Right cardiac atrium (tissue), 5 donors: ENCODE measurements at regions not wholly inside any gene's neighbourhood (a gene's known extent, or its start where the extent isn't known, plus 50 kb on each side); places are given as distances from the start of the nearest gene placed in this dataset.
A peak's percentile ranks its signal among the peaks of the same experiment; 100 is the strongest.

ENCODE experiments used
- ATAC-seq, 2 donors: fragments of 200-7000 bp; cut with Tn5 transposase; one replicate each; pipeline versions ENCODE4 v1.8.0 to v1.9.1; 2020; ENCODE audit warnings: moderate library complexity in 2 of 2, mild to moderate bottlenecking in 1 of 2
- DNase-seq, 3 donors: peaks; one replicate each; pipeline ENCODE4 v3.0.0-alpha.2; 2020
- H3K27ac ChIP-seq: one replicate; pipeline ENCODE4 v1.5.1; 2013; ENCODE audit warnings: mild to moderate bottlenecking, low read length, control low read depth, moderate library complexity
- H3K27me3 ChIP-seq: one replicate; pipeline ENCODE4 v1.6.1; 2013; ENCODE audit not compliant: control insufficient read depth, insufficient read depth
- H3K4me1 ChIP-seq: one replicate; pipeline ENCODE4 v1.6.1; 2013; ENCODE audit warnings: low read length; ENCODE audit not compliant: control insufficient read depth, insufficient read depth
- H3K4me3 ChIP-seq: one replicate; pipeline ENCODE4 v1.5.1; 2013; ENCODE audit warnings: low read length, control low read depth
- H3K9me3 ChIP-seq: one replicate; pipeline ENCODE4 v1.6.1; 2013; ENCODE audit warnings: low read length; ENCODE audit not compliant: control insufficient read depth
- WGBS: extraction: QIAGEN DNeasy Blood & Tissue Kit; methylation state at CpG from one replicate; pipeline ENCODE4 v1.1.7; 2013; 5-methylcytosine and 5-hydroxymethylcytosine counted together
- intact Hi-C, 4 donors: fragments of 100-400 bp; cut with DNase I; formaldehyde crosslinking; loops; one replicate each; pipeline versions ENCODE4 v1.11.0 to v1.14.0; 2022 to 2023
- donor health status: healthy with polysubstance abuse.
- donor health status: DM: no; HTN: yes; CAD: no.
- donor health status: DM: no; HTN: no; CAD: no.
- donor health status: DM: no; HTN: yes; CAD: no; lungs with severe emphysema.
- donor health status: DM: yes; HTN: yes; CAD: no.

DNA sequence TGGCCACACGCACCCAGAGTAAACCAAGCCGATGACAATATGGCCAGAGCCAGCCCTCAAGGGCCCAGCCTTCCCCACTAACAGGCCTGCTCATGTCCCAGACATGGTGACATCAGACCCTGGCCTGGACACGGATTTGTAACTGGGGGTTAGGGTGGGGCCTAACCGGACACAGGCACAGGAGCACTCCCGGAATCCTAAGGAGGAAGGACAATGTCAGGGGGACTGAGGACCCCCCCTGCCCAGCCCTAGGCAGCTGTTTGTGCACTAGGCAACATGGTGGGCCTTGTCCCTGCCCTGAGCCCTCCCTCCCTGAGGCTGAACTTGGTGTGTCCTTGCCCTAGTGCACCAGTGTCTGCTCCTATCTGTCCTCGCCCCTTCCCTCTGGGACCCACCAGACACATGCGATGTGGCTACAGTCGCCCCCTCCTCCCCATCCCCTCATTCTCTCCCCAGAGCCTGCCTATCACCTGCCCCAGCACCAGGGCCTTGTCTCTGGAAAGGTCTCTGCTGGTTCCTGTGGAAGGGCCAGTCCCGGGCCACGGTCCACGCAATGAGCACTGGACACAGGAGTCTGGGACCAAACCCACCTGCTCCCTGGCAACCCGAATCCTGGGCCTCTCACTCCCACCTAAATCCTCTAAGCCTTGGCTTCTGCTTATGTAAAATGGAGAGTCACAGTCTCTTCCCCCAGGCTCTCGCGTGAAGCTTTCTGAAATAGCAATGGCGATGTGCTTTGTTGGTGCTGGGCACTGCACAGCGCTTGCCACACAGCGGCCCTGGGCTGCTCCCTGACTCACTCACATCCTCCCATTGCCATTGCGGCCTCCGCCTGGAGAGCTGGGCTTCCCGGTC is 76.5 kb upstream of the RAB6C start:
- DNase-seq (no peak), ATAC-seq (peak in 1 of 2 donors; percentile 27)
- H3K27me3 ChIP-seq, result no peaks in the 10 kb centered on the region
- H3K27ac ChIP-seq, result no peak overlapping the region
- H3K4me3 ChIP-seq, result no peak overlapping the region
- intact Hi-C loops, result no loop called here
- WGBS, result 90% methylated on average over 20 of the region's 20 CpGs
- no peaks in the 10 kb centered on the region for H3K9me3 ChIP-seq
- H3K4me1 ChIP-seq, result no peaks in the 10 kb centered on the region

DNA sequence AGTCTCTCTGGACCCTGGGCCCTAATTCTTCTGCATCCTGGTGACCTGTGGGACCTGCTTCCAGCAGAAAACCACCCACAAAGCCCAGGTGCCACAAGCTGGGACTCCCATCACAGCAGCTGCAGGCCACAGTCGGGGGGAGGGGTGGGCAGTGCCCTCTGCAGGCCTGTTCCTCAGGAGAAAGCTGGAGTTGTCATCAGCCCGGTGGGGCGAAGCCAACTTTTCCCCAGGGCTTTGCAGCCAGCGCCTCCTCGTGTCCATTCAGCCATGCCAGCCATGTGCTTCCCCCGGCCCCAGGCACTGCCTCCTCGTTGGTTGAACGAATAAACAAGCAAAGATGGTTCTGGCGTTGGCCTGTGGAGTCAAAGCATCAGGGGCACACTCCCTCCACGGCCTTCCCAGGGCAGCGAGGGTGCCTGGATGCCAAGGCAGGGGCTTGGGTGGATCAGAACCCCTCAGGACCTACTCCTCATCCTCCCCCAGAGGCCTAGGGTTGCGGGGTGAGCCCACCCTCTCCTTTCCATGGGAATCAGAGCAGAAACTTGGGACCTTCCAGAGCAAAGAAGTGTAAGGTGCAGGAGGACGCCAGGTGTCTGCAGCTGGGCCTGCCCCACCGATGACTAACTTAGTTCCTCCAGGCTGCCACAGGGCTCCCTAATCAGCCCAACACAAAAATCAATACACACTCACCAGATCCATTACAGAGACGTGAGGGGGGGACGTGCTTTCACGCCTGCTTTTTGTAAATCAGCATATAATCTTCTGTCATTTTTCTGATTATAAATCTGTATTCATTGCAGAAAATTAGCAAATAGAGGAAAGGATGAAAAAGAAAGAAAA is 75.7 kb upstream of the RAB6C start:
- WGBS, result 76% methylated on average over 17 of the region's 17 CpGs
- intact Hi-C loops, result no loop called here
- Histone ChIP-seq H3K27ac (no peak overlapping the region), H3K4me3 (no peak overlapping the region), H3K4me1 (no peaks in the 10 kb centered on the region), H3K27me3 (no peaks in the 10 kb centered on the region), H3K9me3 (no peaks in the 10 kb centered on the region)
- DNase-seq (no peak), ATAC-seq (no peak)

DNA sequence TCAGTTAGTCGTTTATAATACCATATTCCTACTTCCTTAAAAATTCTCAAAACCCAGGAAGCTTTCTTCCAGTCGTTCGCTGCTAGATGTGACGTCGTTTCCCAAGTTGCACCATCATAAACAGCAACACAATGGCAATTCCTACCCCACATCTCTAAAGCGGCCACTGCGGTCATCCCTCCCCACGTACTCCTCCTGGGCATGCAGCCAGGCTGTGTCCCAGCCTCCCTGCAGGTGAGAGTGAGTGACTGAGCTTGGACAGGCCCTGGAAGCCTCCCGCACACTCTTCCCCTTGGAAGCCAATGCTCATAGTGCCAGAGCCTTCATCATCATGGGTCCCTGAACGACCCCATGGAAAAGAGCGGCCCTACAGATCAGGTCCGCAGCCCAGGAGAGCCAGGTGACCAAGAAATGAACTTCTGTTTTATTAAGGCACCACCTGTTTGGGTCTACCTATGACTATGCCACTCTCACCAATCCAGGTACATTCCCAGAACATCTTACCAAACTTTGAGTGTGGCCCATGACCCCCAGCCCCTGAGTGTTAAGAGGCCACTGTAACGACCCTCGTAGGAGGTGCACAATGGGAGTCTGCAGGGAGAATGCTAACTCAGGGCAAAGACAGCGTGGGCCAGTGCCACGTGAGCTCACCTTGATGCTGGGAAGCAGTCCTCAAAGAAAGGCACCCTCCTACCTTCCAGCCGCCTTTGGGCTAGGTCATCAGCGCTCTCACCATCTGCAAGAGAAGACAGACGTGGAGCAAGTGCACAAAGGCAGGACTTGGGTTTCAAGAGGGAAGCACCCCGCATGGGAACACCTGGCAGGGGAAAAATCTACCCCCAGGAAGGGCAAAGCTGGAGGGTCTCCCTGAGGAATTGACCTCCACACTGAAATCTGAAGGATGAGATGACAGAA is 74.7 kb upstream of the RAB6C start:
- 79% methylated on average over 20 of the region's 20 CpGs for WGBS
- no peak for ATAC-seq
- Histone ChIP-seq H3K27me3 (no peaks in the 10 kb centered on the region), H3K27ac (no peak overlapping the region), H3K4me1 (no peaks in the 10 kb centered on the region), H3K4me3 (no peak overlapping the region), H3K9me3 (no peaks in the 10 kb centered on the region)
- intact Hi-C loops, result no loop called here
- DNase-seq, result no peak

DNA sequence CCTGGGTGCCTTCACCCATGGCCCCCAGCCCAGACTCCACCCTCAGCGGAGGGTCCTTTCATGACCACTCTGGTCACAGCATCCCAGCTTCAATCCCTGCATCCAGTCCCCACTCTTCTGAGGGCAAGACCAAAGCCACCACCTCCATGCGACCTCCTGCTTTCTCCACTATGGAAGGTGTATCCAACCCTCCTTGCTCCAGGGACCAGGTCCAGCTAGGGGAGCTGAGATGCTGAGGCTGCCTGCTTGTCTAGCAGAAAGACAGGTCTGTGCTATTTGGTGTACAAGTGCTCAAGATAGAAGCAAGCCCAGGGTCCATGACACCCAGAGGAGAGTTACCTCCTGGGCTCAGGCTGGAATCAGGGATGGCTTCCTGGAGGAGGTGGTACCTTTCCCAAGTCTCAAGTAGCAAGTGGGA is 73.8 kb upstream of the RAB6C start:
- ATAC-seq (no peak), DNase-seq (no peak)
- Histone ChIP-seq H3K4me3 (no peak overlapping the region), H3K9me3 (no peaks in the 10 kb centered on the region), H3K4me1 (no peaks in the 10 kb centered on the region), H3K27me3 (no peaks in the 10 kb centered on the region), H3K27ac (no peak overlapping the region)
- WGBS, result 92% methylated on average over 2 of the region's 2 CpGs
- intact Hi-C loops, result no loop called here

DNA sequence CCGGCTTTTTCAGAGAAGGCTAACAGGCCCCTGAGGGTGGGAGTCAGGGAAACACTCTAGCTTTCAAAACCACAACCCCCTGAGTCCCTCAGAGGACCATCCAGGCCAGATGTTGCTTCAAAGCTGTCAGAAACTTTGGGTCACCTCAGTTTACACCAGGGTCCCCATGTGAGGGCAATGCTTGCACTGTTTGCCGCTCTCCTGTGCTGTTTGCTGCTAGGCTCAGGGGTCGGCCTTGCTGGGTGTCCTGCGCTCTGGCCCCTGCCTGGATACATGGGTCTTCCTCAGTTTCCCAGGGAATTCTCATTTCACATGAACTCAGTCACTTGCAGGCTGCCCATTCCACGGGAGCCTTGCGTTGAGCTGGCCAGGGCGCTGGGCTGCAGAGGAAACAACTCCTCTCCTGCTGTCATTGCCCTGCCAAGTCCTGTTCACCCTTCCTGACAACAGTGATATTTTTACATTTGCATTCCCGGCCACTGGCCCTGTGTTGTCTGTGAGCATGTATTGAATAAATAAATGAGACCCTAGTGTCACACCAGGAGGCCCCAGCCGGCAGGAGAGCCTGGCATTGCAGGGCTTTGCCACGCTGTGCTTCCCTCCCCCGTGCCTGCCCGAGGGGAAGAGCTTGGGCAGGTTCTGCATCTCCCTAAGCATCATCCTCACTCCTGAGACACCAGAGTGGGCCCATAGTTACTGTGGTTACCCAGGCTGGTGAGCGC is 73.2 kb upstream of the RAB6C start:
- no peak for ATAC-seq
- H3K27me3 ChIP-seq, result no peaks in the 10 kb centered on the region
- intact Hi-C loops, result no loop called here

DNA sequence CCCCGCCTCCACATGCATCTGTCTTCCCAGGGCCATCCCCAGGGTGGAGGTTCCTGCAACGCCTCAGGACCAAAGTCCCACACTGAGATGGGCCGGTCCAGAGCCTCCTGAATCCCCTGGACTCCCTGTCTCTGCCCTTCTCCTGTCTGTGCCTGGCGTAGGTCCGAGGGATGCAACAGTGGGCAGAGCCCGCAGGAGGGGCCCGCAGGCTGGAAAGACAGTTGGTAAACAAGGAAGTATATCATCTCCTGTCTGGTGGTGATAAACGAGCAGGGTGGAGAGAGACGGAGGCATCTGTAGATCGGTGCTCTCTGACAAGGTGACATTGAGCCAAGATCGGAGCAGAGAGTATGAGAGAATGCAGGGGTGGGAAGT is 72.6 kb upstream of the RAB6C start:
- Histone ChIP-seq H3K4me3 (no peak overlapping the region), H3K27ac (no peak overlapping the region), H3K27me3 (no peaks in the 10 kb centered on the region), H3K9me3 (no peaks in the 10 kb centered on the region), H3K4me1 (no peaks in the 10 kb centered on the region)
- intact Hi-C loops, result no loop called here
- no peak for ATAC-seq
- 33% methylated on average over 11 of the region's 11 CpGs for WGBS
- no peak for DNase-seq

More for the DNA sequence above, 73.2 kb upstream of the RAB6C start:
- WGBS, result 64% methylated on average over 13 of the region's 13 CpGs
- DNase-seq, result no peak
- no peaks in the 10 kb centered on the region for H3K9me3 ChIP-seq
- no peaks in the 10 kb centered on the region for H3K4me1 ChIP-seq
- H3K4me3 ChIP-seq, result no peak overlapping the region
- no peak overlapping the region for H3K27ac ChIP-seq

DNA sequence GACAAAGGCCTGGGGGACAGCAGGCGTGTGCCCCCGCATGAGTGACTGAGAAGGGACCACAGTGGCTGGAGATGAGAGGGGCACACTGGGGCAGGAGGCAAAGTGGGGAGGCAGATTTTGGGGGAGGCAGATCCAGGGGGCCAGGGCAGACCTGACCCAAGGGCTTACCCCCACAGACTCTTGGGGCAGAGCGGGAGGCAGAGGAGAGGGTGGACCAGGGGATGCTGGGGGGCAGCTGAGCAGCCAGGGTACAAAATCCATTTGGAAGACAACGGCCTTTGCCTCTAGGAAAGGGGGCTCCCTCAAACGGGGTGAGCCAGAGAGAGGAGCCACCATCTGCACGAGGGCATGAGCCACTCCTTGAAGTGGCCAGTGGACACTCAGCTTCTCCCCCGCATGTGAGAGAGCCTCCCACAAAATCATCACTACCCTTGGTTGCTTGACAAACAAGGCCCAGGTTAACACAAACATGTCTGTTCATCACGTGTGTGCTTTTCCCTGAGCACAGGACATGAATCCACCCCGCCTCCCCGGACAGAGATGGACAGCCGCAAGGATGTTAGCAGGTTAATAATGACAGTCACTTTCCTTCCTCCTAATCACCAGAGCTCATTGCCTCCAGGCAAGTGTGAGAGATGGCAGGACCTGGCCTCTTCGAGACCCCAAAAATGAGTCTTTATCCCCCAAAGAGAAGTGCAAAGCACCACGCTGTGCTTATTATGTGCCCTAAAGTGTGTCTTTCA is 72.0 kb upstream of the RAB6C start:
- Histone ChIP-seq H3K9me3 (no peaks in the 10 kb centered on the region), H3K4me1 (no peaks in the 10 kb centered on the region), H3K27me3 (no peaks in the 10 kb centered on the region), H3K4me3 (no peak overlapping the region), H3K27ac (no peak overlapping the region)
- 75% methylated on average over 13 of the region's 13 CpGs for WGBS
- intact Hi-C loops, result no loop called here
- no peak for DNase-seq
- ATAC-seq, result no peak

DNA sequence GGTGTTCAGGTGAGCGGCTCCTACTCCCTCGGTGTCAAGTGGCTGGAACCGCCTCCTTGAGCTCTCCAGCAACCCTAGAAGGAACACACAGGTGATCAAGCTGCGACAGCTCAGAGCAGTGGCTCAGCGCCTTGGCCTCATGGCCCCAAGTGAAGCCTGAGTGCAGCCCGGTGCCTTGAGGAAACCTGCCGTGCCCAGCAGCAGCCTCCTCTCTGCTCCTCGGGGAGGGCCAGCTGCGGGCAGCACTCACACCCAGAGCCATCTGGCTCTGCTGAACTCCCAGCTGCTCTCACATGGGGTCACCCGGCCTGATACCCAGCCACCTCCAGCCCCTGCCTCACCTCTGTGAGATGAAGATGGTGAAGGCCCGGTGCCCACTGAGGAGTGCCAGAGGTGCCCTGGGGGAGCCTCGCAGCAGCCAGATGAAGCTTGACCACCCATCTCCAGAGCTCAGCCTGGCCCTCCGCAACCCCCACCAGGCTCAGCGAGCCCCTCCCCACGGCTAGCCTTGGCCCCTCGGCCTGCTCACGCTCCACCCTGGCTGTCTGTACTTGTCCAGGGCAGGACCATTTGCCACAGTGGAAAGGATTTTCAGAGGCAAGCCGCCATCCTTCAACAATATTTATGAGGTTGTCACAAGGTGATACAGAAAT is 70.6 kb upstream of the RAB6C start:
- WGBS, result 85% methylated on average over 18 of the region's 18 CpGs
- Histone ChIP-seq H3K4me3 (no peak overlapping the region), H3K9me3 (no peaks in the 10 kb centered on the region), H3K4me1 (no peaks in the 10 kb centered on the region), H3K27me3 (no peaks in the 10 kb centered on the region), H3K27ac (no peak overlapping the region)
- intact Hi-C loops, result no loop called here
- ATAC-seq (no peak), DNase-seq (no peak)

DNA sequence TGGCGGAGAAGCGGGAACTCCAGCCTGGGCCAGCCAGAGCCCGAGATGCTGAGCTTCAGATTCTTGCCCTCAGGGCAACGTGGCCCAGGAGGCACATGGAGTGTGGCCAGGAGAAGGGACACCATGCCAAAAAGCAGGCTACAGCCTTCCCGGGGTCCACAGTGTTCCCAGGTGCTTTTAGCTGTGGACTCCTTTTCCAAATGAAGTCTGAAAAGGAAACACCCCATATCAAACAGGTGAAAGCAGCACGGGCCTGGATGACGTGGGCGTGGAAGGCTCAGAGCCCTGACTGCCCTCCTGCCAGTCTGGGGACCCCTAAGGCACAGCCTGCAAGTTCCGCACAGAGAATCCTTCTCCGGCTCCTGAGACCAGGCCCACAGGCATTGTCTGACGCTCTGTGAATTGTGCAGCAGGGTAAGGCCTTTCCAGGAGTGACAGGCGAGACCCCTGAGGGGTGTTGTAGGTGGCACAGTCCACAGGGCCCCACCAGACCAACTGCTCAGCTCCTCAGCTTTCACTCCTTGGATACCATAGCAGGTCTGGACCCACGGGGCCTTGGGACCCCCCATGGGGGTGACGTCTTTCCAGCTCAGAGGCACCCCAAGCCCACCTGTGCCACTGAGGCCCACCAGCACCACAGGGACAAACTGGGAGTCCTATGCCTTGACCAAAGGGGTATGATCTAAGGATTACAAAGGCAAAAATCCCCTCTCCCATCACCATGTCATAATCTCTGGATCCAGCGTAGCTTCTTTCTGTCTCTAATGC is 69.6 kb upstream of the RAB6C start:
- Histone ChIP-seq H3K27me3 (no peaks in the 10 kb centered on the region), H3K27ac (no peak overlapping the region), H3K4me3 (no peak overlapping the region), H3K4me1 (no peaks in the 10 kb centered on the region), H3K9me3 (no peaks in the 10 kb centered on the region)
- no peak for ATAC-seq
- 84% methylated on average over 15 of the region's 15 CpGs for WGBS
- intact Hi-C loops, result no loop called here
- DNase-seq, result no peak
